Loucy (cell line): ENCODE measurements at regions not wholly inside any gene's neighbourhood (a gene's known extent, or its start where the extent isn't known, plus 50 kb on each side); places are given as distances from the start of the nearest gene placed in this dataset.

Experiments used
- H2AFZ ChIP-seq: fragments of 200-600 bp; sonication (generic); 2 replicates; pipeline ENCODE4 v1.6.0; 2016; ENCODE audit warnings: antibody characterized with exemption, mild to moderate bottlenecking, low read length, moderate library complexity
- H3F3A ChIP-seq: fragments of 200-600 bp; 2 replicates; pipeline ENCODE4 v1.6.0; 2016; ENCODE audit warnings: antibody characterized with exemption, low read depth, mild to moderate bottlenecking
- H3K27me3 ChIP-seq: fragments of 200-600 bp; sonication (generic); 2 replicates; pipeline ENCODE4 v1.6.1; 2014; ENCODE audit warnings: low read length, mild to moderate bottlenecking; ENCODE audit not compliant: insufficient read depth, poor library complexity, severe bottlenecking
- H3K36me3 ChIP-seq: fragments of 200-600 bp; sonication (generic); 2 replicates; pipeline ENCODE4 v1.6.1; 2016; ENCODE audit warnings: low read length; ENCODE audit not compliant: insufficient read depth
- H3K4me1 ChIP-seq: fragments of 200-600 bp; sonication (generic); 2 replicates; pipeline ENCODE4 v1.5.1; 2014; ENCODE audit warnings: low read length, mild to moderate bottlenecking; ENCODE audit not compliant: insufficient read depth, poor library complexity, severe bottlenecking
- H3K4me2 ChIP-seq: fragments of 200-600 bp; sonication (generic); 2 replicates; pipeline ENCODE4 v1.6.0; 2014; ENCODE audit warnings: antibody characterized with exemption, low read length, low read depth, mild to moderate bottlenecking; ENCODE audit not compliant: poor library complexity, severe bottlenecking
- H3K4me3 ChIP-seq: fragments of 200-600 bp; sonication (generic); 2 replicates; pipeline ENCODE4 v1.5.1; 2014; ENCODE audit warnings: low read length, mild to moderate bottlenecking, mixed read lengths; ENCODE audit not compliant: poor library complexity, severe bottlenecking
- H3K79me2 ChIP-seq: fragments of 200-600 bp; sonication (generic); 2 replicates; pipeline ENCODE4 v1.6.1; 2014; ENCODE audit warnings: low read length; ENCODE audit not compliant: insufficient read depth
- H3K9ac ChIP-seq: fragments of 200-600 bp; sonication (generic); 2 replicates; pipeline ENCODE4 v1.6.0; 2014; ENCODE audit warnings: mild to moderate bottlenecking, low read depth, low read length, moderate library complexity; ENCODE audit not compliant: poor library complexity, severe bottlenecking
- H3K9me2 ChIP-seq: fragments of 200-600 bp; sonication (generic); replicated peaks from 2 replicates; pipeline ENCODE4 v1.6.1; 2016; ENCODE audit warnings: low read depth, low read length, mixed read lengths
- H3K9me3 ChIP-seq: fragments of 200-600 bp; sonication (generic); 2 replicates; pipeline ENCODE4 v1.6.1; 2014; ENCODE audit warnings: mild to moderate bottlenecking, antibody characterized with exemption, low read length, low read depth; ENCODE audit not compliant: insufficient read depth
- H4K20me1 ChIP-seq: fragments of 200-600 bp; sonication (generic); 2 replicates; pipeline ENCODE4 v1.6.0; 2014; ENCODE audit warnings: antibody characterized with exemption, low read length, mild to moderate bottlenecking; ENCODE audit not compliant: insufficient read depth, poor library complexity, severe bottlenecking
- EZH2phosphoT487 ChIP-seq: fragments of 200-600 bp; IDR thresholded peaks from 2 replicates; pipeline ENCODE4 v1.6.1; 2018; ENCODE audit warnings: antibody characterized with exemption, mild to moderate bottlenecking, moderate library complexity, borderline replicate concordance
- TF ChIP-seq, protein P1 (sequence below): fragments of 200-600 bp; sonication (generic); conservative IDR thresholded peaks from 2 replicates; pipeline ENCODE4 v1.5.1; 2014; ENCODE audit warnings: mild to moderate bottlenecking, antibody characterized with exemption, low read length

- H3K4me1 ChIP-seq = no peaks in the 10 kb centered on the region
- H3K4me2 ChIP-seq = no peak overlapping the region
- no peak overlapping the region for H3K9ac ChIP-seq
- H3F3A ChIP-seq = no peaks in the 10 kb centered on the region
- H3K9me2 ChIP-seq = no peaks in the 10 kb centered on the region
- H3K4me3 ChIP-seq = no peak overlapping the region
- H3K27me3 ChIP-seq = no peaks in the 10 kb centered on the region
- no peaks in the 10 kb centered on the region for H3K36me3 ChIP-seq
- H3K9me3 ChIP-seq = no peaks in the 10 kb centered on the region
- H3K79me2 ChIP-seq = no peaks in the 10 kb centered on the region
- H2AFZ ChIP-seq = no peak overlapping the region
- TF ChIP-seq EZH2phosphoT487 = no peak
- TF ChIP-seq, protein P1, sequence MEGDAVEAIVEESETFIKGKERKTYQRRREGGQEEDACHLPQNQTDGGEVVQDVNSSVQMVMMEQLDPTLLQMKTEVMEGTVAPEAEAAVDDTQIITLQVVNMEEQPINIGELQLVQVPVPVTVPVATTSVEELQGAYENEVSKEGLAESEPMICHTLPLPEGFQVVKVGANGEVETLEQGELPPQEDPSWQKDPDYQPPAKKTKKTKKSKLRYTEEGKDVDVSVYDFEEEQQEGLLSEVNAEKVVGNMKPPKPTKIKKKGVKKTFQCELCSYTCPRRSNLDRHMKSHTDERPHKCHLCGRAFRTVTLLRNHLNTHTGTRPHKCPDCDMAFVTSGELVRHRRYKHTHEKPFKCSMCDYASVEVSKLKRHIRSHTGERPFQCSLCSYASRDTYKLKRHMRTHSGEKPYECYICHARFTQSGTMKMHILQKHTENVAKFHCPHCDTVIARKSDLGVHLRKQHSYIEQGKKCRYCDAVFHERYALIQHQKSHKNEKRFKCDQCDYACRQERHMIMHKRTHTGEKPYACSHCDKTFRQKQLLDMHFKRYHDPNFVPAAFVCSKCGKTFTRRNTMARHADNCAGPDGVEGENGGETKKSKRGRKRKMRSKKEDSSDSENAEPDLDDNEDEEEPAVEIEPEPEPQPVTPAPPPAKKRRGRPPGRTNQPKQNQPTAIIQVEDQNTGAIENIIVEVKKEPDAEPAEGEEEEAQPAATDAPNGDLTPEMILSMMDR = no peak
- no peaks in the 10 kb centered on the region for H4K20me1 ChIP-seq
Observed at GRCh38 chr5:124932791-124933600, 186.6 kb upstream of the ZNF608 start.

DNA sequence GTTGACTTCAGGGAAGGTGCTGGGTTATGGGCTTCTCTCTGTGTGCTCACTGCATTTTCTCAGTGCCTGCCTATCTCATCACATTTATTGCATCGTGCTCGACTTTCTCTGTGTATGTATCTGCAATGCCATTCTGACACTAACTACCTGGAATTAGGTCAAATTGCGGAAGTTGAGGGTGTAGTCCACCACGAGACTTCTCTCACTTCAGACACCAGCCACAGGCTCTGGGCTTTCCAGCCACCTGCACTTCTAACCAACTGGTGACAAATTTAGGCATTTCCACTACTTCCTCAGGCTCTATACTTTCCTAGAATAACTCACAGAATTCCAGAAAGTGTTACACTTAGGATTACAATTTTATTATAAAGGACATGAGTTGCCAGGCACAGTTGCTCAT, 188.6 kb upstream of the ZNF608 start:
- no peaks in the 10 kb centered on the region for H3F3A ChIP-seq
- H4K20me1 ChIP-seq = no peaks in the 10 kb centered on the region
- no peaks in the 10 kb centered on the region for H3K36me3 ChIP-seq
- no peak overlapping the region for H2AFZ ChIP-seq
- H3K9me3 ChIP-seq = no peaks in the 10 kb centered on the region
- no peak overlapping the region for H3K4me2 ChIP-seq
- H3K9ac ChIP-seq = no peak overlapping the region
- no peak for TF ChIP-seq EZH2phosphoT487
- TF ChIP-seq, protein P1 = no peak
- no peaks in the 10 kb centered on the region for H3K79me2 ChIP-seq
- H3K4me1 ChIP-seq = no peaks in the 10 kb centered on the region
- H3K27me3 ChIP-seq = no peaks in the 10 kb centered on the region
- no peak overlapping the region for H3K4me3 ChIP-seq
- H3K9me2 ChIP-seq = no peaks in the 10 kb centered on the region

GRCh38 chr5:124936626-124936933, 190.1 kb upstream of the ZNF608 start:
- Histone ChIP-seq H2AFZ (no peak overlapping the region), H3K9me3 (no peaks in the 10 kb centered on the region), H3K4me3 (no peak overlapping the region), H3K27me3 (no peaks in the 10 kb centered on the region), H3K36me3 (no peaks in the 10 kb centered on the region), H3K9ac (no peak overlapping the region), H4K20me1 (no peaks in the 10 kb centered on the region), H3K4me1 (no peaks in the 10 kb centered on the region), H3K79me2 (no peaks in the 10 kb centered on the region), H3F3A (no peaks in the 10 kb centered on the region), H3K9me2 (no peaks in the 10 kb centered on the region), H3K4me2 (no peak overlapping the region)
- TF ChIP-seq, protein P1 = no peak
- TF ChIP-seq EZH2phosphoT487 = no peak
